NCI-H1694 (cell line): ENCODE measurements at regions not wholly inside any gene's neighbourhood (a gene's known extent, or its start where the extent isn't known, plus 50 kb on each side); places are given as distances from the start of the nearest gene placed in this dataset.
A peak's percentile ranks its signal among the peaks of the same experiment; 100 is the strongest.

Source experiments
- DNase-seq: peaks from one replicate; lab custom pipeline; 2025; lab: John Stamatoyannopoulos, UW

DNA sequence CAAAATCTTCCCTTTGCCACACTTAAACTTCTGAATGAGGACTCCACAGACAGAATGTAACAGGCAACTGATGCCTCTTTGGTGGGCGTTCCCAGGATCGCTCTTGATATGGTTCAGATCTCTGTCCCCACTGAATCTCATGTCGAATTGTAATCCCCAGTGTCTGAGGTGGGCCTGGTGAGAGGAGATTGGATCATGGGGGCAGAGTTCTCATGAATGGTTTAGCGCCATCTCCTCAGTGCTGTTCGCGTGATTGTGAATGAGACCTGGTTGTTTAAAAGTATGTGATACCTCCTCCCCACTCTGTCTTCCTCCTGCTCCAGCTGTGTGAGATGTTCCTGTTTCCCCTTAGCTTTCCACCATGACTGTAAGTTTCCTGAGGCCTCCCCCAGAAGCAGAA lies 111.1 kb upstream of the SLC66A3 start:
- DNase-seq, result no peak

DNA sequence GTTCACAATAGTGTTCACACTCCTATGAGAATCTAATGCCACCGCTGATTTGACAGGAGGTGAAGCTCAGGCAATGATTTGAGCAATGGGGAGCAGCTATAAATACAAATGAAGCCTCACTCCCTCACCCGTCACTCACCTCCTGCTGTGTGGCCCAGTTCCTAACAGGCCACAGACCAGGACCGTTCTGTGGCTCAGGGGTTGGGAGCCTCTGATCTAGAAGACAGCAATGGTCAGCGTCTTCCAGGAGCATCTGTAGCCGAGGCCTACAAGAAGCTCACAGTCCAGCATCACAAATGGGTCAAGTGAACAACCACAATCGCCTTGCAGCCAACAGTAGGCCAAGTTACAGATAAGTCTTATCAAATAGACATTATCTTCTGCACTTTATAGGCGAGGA lies 110.0 kb upstream of the SLC66A3 start:
- no peak for DNase-seq

DNA sequence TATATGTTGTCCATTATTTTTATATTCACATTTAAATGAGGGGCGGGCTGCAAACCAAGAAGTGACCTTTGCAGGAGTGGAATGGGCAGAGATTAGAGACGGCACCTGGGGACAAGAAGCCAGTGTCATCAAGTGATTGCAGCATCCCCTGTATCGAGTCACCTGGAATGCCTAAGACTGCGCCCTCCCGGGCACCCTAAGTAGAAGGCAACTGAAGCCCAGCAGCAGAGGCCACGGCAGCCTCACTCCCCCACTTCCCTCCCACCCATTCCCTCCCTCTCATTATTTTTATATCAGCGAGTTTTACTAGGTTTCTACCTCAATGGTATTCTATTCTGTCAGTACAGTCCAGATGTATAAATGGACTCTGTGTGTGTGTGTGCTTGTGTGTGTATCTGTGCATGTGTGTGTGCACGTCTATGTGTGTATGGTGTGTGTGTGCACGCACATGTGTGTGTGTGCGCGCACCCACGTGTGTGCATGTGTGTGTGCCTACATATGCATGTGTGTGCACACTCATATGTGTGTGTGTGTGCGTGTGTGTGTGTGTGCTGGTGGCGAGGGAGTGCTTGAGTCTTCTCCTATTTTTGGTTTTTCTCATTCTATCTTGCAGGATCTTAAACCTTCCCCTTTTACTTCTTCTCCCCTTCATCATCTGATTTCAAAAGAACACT lies 106.8 kb upstream of the SLC66A3 start:
- DNase-seq, result no peak

DNA sequence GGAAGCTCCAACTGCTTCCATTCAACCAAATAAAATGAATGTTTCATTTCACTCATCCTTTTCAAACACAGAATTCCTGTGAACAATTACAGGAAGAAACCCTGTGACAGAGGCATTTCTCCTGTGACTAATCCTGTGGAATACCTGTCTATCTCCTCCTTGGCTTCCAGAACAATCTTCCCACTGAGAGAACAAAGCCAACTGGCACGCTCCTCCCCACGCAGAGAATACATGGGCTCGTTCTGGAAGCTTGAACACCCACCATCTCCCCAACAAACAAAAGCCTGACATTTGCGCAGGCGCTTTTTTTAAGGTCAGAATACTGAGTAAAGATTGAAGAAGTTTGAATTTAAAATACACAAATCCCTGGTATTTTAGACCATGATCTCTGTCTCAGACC lies 104.7 kb upstream of the SLC66A3 start:
- DNase-seq, result no peak

DNA sequence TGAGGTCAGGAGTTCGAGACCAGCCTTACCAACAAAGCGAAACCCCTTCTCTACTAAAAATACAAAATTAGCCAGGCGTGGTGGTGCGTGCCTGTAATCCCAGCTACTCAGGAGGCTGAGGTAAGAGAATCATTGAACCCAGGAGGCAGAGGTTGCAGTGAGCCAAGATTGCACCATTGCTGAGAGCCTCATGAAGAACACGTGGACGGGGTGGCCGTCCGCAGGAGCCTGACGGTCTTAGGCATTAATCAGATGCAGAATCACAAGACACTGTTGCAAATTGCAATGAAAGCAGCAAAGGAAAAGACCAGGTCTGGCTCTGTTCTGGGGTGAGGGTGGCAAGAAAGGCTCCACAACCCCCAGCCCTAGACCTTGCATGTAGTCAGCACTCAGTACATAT lies 104.0 kb upstream of the SLC66A3 start:
- no peak for DNase-seq

DNA sequence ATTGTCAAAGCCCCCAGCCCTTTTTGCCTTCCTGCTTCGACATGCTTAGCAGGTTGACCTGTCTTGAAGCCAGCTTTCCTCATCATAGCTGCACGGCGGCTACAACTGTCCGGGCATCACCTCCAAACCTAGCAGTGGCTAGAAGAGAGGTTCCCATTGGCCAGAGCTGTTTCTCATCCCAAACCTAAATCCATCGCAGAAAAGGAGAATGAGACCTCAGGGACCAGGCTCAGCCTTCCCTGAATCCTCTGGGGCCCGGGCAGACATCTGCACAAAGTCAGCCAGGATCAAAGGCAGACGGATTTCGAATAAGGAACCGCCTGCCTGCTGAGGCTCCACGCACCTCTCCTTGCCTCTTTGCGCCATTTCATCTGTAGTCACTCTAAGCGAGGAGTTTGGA lies 101.7 kb upstream of the SLC66A3 start:
- no peak for DNase-seq

DNA sequence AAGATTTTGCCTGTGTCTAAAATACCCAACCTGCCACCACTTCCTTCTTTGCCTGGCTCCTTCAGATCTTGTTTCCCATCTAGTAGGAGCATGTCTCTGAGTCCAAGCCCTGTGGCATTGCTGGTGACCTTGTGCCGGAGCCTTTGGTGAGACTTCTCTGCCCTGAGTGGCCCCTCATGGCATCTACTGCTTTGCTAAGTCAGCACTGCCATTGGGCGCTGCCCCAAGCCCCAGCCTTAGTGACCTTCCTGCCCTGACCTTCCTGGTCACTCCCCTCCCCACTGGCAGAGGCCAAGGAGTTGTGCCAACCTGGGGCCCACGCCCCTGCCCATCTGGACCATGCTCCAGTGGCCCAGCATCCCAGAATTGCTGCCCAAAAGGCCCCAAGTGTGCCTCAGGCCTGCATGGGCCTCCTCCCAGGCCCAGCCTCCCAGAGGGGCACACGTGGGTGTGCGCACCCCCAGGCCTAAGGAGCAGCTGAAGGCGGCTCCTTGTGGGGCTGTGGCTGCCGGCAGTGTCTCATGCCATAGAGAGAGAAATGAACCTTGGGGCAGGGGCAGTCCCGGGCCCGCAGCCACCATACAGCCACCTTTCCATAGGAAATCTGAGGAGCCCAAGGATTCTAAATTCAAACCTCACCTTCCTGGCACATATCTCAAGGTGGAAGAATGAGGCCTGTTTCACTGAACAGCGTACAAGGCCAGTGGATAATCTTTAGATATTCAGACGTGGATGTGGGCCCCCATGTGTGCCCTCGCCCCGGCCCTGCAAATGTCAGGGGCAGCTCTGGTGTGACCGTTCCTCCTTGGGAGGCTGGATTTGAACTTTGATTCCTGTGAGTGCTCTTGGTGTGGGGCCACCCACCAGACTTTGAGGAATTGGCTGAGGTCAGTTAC lies 100.2 kb upstream of the SLC66A3 start:
- DNase-seq, result no peak

DNA sequence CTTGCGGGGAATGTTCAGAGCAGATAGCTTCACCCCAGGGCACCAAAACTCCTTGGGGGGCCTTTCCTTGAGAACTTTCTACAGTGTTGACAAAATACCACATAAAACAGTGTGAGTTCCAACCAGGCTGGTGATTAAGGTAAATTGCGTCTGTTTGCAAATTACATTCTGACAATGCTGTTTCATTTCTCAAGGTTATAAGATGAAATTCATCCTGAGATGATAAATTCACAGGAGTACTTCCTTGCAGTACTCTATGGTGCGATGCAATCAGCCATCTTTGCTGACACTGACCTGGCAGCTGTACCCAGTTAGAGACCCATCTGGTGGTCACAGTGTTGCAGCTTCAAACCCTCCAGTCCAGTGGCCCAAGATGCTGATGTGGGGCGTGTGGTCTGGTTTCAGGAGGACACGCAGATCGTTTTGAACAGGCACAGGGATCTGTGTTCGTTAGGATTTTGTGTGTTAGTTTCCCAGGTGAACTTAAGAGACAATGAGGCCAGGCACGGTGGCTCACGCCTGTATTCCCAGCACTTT lies 99.5 kb upstream of the SLC66A3 start:
- DNase-seq, result no peak

DNA sequence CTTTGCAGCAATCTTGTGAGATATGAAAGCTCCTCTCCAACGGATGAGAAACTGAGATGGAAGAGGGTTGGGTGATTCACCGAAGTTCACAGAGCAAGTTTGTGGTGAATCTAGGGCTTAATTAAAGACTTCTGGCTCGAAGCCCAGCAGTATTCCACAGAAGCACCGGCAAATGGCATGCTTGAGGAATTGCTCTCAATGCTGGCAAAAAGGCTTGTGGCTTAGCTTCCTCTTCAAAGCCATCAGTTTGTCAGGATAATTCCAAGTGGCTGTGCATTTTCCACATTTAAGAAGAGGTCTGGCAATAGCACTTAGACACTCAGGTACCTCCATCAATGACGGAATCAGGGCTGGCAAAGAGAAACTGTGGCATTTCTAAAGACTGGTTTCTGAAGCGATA lies 98.7 kb upstream of the SLC66A3 start:
- peak; percentile 44 for DNase-seq

DNA sequence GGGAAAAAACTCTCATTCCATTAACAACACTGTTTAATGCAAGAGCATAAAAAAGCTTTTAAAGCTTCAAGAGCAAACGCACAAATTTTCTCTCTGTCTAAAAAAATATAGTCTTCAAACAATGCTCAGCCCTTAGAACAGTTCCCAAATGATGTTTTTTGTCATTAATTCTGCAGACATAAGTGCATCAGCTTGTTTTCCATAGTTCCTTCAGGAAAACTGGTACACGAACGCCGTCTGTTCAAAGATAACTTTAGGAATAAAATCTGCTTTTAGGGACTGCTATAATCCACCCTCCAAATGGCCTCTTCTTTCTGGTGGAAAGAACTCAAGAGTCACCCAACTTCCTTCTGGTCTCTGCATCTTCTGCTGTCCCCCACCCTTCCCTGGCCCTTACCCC lies 98.2 kb upstream of the SLC66A3 start:
- DNase-seq, result no peak

DNA sequence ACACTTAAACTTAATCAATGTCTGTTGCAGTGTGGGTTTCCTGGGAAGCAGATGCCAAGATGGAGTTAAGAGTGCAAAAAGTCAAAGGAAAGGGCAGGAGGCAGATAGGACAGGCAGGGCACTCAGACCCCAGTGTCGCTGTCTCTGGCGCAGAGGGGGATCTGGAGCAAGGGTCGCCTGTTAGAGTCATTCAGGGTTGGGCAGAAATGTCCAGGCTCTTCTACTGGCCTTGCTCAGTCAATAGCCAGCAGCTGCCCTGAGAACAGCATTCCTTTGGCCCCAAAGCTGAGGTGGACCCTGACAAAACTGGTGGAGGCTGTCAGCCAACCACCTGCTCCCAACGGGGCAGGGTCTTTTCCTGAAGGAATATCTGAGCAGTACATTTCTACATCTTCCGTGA lies 97.1 kb upstream of the SLC66A3 start:
- no peak for DNase-seq

DNA sequence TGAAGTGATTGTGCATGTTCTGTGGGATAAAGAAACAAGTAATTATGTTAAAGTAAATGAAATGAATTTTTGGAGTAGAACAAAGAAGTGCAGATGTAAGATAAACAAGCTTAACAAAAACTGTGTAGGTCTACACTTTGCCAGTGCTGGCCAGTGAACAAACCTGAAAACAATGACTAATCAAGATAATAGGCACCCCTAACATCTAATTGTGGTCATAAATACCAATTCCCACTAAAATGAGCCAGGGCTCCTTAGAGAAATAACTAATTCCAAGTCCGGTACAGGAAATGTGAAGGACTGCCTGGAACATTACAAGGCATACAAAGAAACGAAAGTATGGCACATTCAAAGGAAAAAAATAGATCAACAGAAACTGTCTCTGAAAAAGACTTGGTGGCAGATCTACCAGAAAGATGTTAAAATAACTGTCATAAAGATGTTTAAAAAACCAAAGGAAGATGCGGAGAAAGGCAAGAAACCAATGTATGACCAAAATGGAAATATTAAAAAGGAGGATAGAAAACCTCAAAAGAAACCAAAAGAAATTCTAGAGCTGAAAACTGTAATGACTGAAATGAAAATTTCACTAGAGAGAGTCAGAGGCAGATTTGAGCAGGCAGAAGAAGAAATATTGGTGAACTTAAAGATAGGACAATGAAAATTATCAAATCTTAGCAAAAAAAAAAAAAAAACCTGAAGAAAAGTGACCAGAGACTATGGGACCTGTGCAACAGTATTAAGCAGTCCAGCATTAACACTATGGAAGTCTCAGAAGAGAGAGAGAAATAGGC lies 94.7 kb upstream of the SLC66A3 start:
- no peak for DNase-seq

DNA sequence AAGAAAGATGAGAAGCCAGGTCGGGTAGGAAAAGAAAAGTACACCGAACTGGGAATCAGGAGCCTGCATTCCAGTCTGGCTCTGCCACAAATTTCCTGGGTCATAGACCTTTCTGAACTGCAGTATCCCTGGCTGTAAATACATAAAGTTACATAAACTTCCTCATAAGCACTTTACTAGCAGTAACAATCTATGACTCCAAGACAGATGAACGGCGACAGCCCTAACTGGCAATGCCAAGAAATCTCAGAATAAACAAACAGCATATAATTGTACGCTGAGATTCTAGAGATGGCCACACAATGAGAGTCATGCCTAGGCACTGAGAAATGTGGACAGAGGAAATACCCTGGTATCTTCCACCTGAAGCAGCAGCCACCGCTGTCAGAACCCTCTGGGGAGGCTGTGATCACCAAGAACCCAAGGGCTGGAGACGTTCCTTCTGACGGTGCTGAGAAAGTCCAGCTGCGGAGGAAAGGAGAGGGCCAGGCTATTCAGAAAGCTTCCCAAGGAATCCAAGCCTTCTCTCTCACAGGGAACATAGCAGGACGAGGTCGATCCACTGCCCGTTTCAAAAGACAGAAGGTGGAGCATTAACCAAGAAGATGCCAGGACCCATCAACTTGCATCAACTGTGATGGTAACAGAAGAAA lies 89.3 kb upstream of the SLC66A3 start:
- DNase-seq, result no peak

DNA sequence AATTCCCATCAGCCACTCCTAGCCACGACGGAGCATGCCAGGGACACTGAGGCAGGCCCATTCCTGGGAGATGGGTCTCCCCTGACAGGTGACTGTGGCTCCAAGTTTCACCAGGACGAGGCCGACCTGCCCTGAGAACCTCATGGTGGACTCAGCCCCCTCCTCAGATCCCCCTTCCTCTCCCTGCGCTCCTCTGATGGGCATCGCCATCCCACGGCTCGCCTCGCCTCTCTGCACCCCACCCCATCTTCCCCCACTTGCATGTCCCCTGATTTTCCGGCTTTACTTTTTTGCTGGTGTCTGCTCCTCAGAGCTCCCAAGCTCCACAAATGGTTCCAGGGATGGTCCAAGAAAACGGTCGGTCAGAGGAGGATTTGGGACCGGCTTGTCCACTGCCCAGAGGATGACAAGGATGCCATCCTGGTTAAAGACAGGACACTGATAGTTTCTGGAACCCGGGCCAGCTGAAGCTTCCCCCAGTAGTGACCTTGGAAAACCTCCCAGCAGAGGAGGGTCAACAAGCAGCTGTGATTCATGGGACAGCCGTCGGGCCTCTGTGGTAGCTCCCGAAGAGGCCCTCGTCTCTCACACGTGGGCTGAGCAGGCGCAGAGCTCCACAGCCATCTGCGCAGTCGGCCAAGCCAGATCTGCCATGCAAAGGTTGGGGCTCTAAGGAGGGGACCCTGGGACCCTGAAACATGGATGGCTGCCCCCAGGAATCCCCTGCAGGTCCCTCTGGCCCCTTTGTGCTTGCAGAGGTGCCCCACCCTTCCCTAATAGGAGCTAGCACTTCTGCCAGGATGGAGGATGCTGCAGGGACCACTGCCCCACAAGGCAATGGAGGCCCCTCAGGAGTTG lies 87.8 kb upstream of the SLC66A3 start:
- no peak for DNase-seq

DNA sequence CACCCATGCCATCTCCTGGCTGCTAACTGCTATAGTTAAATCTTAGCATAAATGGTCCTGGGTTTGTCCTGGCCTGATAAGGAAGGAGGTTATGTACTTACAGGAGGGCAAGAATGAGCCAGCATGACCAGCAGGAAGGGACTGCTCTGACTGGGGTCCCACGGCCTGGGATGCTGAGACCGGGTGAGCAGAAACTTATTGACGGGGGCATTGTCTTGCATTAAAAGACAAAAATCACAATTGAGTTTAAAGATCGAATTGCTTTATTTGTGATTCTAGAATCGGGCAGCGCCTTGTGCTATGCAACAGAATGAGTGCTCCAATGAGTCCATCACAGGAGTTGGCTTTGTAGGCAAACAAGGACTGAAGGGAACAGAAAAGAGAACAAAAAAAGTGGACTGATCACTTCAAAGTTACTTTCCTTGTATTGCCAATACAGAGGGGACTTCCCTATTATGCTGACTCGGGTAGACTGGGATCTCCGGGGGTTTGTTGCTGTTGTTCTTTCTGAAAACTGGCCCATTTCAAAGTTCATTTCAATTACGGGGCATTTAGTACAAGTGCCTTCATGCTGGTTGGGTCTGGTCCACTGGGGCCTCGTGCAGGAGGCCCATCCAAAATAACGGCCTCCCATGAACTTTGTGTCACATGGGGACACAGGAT lies 87.1 kb upstream of the SLC66A3 start:
- DNase-seq, result no peak

DNA sequence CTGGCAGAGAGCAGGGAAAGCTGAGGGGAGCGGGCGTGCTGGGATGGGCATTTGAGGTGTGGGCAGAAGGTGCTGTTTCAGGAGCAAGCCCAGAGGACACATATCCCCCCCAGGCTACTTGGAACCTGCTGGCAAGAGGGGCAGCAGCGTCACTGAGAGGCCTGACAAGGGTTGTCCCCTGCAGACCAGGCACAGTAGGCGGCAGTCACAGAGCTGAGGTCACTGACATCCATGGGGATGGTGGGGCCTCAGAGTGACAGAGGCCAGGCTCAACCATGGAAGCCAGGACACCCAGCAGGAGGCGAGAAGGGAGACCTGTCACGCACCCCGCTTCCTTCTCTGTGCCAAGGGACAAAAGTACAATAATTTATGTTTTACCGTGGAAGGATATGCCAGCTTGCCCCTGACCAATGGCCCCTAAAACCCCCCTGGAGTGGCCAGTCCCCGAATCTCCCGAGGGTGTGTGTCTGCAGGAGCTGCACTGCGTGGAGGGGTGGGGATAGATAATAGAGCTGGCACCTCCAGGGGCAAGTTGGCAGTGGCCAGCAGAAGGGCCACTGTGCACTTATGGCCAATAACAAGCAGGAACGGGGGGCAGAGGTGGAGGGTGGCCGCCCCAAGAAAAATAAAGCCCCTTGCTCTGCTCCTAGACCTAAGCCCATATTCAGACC lies 86.3 kb upstream of the SLC66A3 start:
- DNase-seq, result no peak

DNA sequence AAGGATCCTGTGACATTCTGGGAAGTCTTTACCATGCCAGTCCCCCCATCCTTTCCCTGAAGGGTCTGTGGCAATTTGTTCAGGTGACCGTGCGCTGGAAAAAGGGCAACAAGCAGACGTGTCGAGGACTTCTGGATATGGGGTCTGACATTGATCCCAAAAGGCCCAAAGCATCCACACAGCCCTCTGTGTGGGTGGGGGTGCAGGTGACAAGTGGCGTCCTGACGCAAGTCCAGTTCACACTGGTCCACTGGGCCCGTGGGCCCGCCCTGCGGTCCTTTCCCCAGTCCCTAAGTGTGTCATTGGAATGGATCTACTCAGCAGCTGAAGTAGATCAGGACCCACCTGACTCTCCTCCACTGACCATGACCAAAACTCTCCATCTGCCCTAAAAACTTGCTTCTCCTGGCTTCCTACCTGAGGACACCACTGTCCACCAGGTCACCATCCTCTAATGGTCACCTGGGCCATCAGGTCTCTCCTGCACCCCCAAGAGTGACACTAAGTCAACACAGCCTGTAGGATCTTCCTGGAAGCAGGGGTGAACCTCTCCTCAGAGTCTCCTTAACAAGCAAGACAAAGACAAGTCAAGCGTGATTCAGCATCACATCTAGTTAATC lies 85.6 kb upstream of the SLC66A3 start:
- no peak for DNase-seq

DNA sequence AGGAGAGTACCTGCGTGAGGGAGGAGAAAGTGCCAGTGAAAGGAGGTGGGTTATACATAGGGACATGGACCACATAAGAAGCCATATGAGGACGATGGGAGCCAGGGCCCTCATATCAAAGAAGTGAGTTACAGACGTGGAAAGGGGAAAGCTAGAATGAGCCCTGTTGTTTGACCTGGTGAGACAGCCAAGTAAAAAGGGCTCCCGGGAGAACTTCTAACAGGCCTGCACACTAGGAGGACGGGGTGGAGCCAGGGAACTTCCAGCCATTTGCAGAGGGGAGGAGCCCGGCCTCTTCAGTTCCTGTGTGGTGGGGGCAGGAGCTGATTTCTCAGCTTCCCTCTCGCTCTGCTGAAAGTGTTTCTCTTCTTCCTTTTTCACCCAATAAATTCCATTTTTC lies 84.1 kb upstream of the SLC66A3 start:
- no peak for DNase-seq

DNA sequence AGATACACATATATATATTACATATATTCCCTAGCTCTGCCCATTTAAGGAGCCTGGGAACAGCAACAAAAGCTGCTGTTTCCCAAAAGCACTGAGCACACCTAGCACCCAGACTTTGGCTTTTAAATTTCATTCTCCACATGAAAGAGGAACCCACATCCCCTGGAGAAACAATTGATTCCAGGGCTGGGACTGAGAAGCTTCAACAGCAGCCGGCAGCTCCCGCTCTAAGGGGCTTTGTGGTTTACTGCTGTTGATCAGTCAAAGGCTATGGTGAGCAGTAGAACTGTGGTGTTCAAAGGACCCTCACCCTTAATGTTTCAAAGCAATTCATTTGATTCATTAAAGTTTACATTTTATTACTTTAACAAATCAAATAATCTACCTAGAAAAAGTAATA lies 83.3 kb upstream of the SLC66A3 start:
- DNase-seq, result no peak

DNA sequence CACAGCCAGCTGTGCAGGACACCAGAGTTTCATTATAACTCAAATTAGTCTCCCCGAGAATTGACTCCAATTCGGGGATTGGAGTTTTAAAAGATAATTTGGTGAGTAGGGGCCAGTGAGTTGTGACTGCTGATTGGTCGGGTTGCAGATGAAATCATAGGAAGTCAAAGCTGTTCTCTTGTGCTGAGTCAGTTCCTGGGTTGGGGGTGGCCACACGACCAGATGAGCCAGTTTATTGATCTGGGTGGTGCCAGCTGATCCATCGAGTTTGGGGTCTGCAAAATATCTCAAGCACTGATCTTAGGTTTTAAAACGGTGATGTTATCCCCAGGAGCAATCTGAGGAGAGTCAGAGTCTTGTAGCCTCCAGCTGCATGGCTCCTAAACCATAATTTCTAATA lies 82.7 kb upstream of the SLC66A3 start:
- DNase-seq, result no peak
